ENCODE measurements at regions not wholly inside any gene's neighbourhood (a gene's known extent, or its start where the extent isn't known, plus 50 kb on each side); places are given as distances from the start of the nearest gene placed in this dataset.

GRCh38 chr10:20726381-20726780, 170.7 kb downstream of the NEBL start:
- DNase-seq: no peak

- DNase-seq: no peak
Measured at GRCh38 chr10:20714979-20715378, 182.1 kb downstream of the NEBL start.

- DNase-seq: no peak
Measured at GRCh38 chr10:20714518-20714917, 182.6 kb downstream of the NEBL start.

GRCh38 chr10:20713420-20713819, 183.7 kb downstream of the NEBL start:
- DNase-seq: no peak

- DNase-seq: no peak
Measured at GRCh38 chr10:20712774-20713173, 184.3 kb downstream of the NEBL start.

- no peak for DNase-seq
Measured at GRCh38 chr10:20709708-20710107, 187.4 kb downstream of the NEBL start.

- no peak for DNase-seq
Measured at GRCh38 chr10:20708305-20708704, 188.8 kb downstream of the NEBL start.

GRCh38 chr10:20707251-20707650, 189.9 kb downstream of the NEBL start:
- DNase-seq: no peak

GRCh38 chr10:20698837-20699236, 198.3 kb downstream of the NEBL start:
- no peak for DNase-seq

- no peak for DNase-seq
Measured at GRCh38 chr10:20694296-20694695, 202.8 kb downstream of the NEBL start.

GRCh38 chr10:20688797-20689544, 208.1 kb downstream of the NEBL start:
- no peak for DNase-seq

GRCh38 chr10:20686015-20686635, 211.0 kb downstream of the NEBL start:
- DNase-seq: no peak

GRCh38 chr10:20685462-20685861, 211.6 kb downstream of the NEBL start:
- DNase-seq: no peak

- no peak for DNase-seq
Measured at GRCh38 chr10:20683345-20683744, 213.8 kb downstream of the NEBL start.

GRCh38 chr10:20682782-20683181, 214.3 kb downstream of the NEBL start:
- DNase-seq: no peak

- DNase-seq: no peak
Measured at GRCh38 chr10:20677340-20677739, 219.8 kb downstream of the NEBL start.

- DNase-seq: no peak
Measured at GRCh38 chr10:20674926-20675325, 222.2 kb downstream of the NEBL start.

- DNase-seq: no peak
Measured at GRCh38 chr10:20673175-20673574, 223.9 kb downstream of the NEBL start.

GRCh38 chr10:20672741-20673140, 224.4 kb downstream of the NEBL start:
- DNase-seq: no peak

GRCh38 chr10:20670579-20670978, 226.5 kb downstream of the NEBL start:
- no peak for DNase-seq

- no peak for DNase-seq
Measured at GRCh38 chr10:20668985-20669384, 228.1 kb downstream of the NEBL start.

GRCh38 chr10:20662742-20663141, 234.4 kb downstream of the NEBL start:
- no peak for DNase-seq

GRCh38 chr10:20659225-20659624, 237.9 kb downstream of the NEBL start:
- DNase-seq: no peak

GRCh38 chr10:20658158-20658557, 239.0 kb downstream of the NEBL start:
- no peak for DNase-seq

All from right lung (tissue), 2 donors.